Fibroblast of the conjunctiva (primary cell): ENCODE measurements at regions not wholly inside any gene's neighbourhood (a gene's known extent, or its start where the extent isn't known, plus 50 kb on each side); places are given as distances from the start of the nearest gene placed in this dataset.
"Not testable (repeated sequence)": the region's sequence is repeated elsewhere in the genome, so short reads cannot be mapped to it uniquely, and the experiment has no call there.

Experiments
- DNase-seq: peaks from one replicate; pipeline ENCODE4 v3.0.0-alpha.2; 2010; ENCODE audit warnings: low read depth

GRCh38 chr15:34651997-34652725, 68.7 kb upstream of the GOLGA8B start:
- no peak for DNase-seq

GRCh38 chr15:34650177-34650576, 66.7 kb upstream of the GOLGA8B start:
- DNase-seq: no peak

GRCh38 chr15:34648294-34648631, 64.8 kb upstream of the GOLGA8B start:
- no peak for DNase-seq

- DNase-seq: no peak
These were observed 64.3 kb upstream of the GOLGA8B start for GRCh38 chr15:34647569-34648293.

GRCh38 chr15:34646918-34647317, 63.5 kb upstream of the GOLGA8B start:
- DNase-seq: no peak

DNA sequence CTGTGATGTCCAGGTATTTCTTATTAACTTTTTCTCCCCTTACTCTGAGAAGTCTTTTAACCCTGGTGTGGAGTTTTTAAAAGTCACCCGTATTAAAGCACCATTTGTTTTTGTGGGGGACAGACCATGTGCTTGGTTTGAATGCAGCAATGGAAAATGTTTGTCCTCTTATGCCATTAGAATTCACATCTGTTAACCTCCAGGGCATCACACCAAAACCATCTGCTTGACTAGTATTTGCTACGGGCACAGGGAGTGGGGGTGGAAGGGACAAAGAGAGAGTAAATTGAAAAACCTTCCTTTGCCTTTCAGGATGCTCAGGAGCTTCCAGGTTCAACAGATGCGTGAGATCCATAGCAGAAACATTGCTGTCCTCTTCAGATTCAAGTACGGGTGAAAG, 61.4 kb upstream of the GOLGA8B start:
- no peak for DNase-seq

GRCh38 chr15:34644061-34644460, 60.6 kb upstream of the GOLGA8B start:
- peak; percentile 10 for DNase-seq

DNA sequence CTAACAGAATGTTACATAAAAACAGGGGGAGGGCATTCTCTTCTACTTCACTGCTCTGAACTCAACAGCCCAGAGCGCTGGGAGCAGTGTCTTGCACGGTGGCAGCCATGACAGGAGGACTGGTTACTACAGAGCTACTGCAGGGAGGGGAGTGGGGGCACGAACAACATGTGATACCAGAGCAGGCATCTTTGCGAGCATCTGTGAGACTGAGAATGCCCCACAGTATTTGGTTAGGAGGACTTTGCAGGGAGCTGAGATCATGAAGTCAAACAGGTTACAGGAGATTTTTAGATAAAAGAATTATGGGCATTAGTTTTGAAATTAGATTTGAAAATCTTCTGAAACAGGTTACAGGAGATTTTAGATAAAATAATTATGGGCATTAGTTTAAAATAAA, 58.8 kb upstream of the GOLGA8B start:
- DNase-seq: no peak

DNA sequence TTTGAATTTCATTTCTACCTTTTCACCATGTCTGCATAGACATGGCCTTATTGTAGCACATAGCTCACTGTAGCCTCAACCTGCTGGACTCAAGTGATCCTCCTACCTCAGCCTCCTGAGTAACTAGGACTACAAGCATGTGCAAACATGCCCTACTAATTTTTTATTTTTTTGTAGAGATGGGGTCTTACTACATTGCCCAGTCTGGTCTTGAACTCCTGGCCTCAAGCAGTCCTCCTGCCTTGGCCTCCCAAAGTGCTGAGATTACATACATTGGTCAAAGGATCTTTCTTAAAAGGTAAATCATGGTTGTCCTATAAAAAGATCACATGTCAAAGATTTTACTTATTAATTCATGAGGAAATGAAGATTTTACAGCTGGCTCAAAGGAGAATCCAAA, 57.2 kb upstream of the GOLGA8B start:
- DNase-seq: no peak

GRCh38 chr15:34637305-34637704, 53.9 kb upstream of the GOLGA8B start:
- no peak for DNase-seq

GRCh38 chr15:34633602-34634001, 50.2 kb upstream of the GOLGA8B start:
- not testable (repeated sequence) for DNase-seq
